Suprapubic skin (tissue), 4 donors: ENCODE measurements at regions not wholly inside any gene's neighbourhood (a gene's known extent, or its start where the extent isn't known, plus 50 kb on each side); places are given as distances from the start of the nearest gene placed in this dataset.

Source experiments
- DNase-seq, 2 donors: peaks; one replicate each; pipeline ENCODE4 v3.0.0-alpha.2; 2019; ENCODE audit warnings: low spot score in 2 of 2
- H3K27ac ChIP-seq: fragments of 200-600 bp; sonication (generic); one replicate; pipeline ENCODE4 v1.5.1; 2019
- H3K27me3 ChIP-seq: fragments of 200-600 bp; sonication (generic); one replicate; pipeline ENCODE4 v1.5.1; 2019
- H3K36me3 ChIP-seq: fragments of 200-600 bp; sonication (generic); one replicate; pipeline ENCODE4 v1.5.1; 2019
- H3K4me1 ChIP-seq: fragments of 200-600 bp; sonication (generic); one replicate; pipeline ENCODE4 v1.5.1; 2019
- H3K4me3 ChIP-seq: fragments of 200-600 bp; sonication (generic); one replicate; pipeline ENCODE4 v1.5.1; 2019; ENCODE audit warnings: mild to moderate bottlenecking
- H3K9me3 ChIP-seq: fragments of 200-600 bp; sonication (generic); one replicate; pipeline ENCODE4 v1.5.1; 2019
- EP300 ChIP-seq: sonication (generic); formaldehyde crosslinking; IDR thresholded peaks from one replicate; pipeline ENCODE4 v1.6.1; 2017; ENCODE audit warnings: antibody characterized with exemption
- POLR2A ChIP-seq, 2 donors: fragments of 450-650 bp; IDR thresholded peaks; one replicate each; pipeline ENCODE4 v1.6.1; 2017; ENCODE audit warnings: antibody characterized with exemption in 2 of 2, mild to moderate bottlenecking in 2 of 2, moderate library complexity in 2 of 2
- POLR2AphosphoS5 ChIP-seq, 3 donors: sonication (generic); formaldehyde crosslinking; IDR thresholded peaks; one replicate each; pipeline ENCODE4 v1.6.1; 2017; ENCODE audit warnings: antibody characterized with exemption in 3 of 3
- WGBS: methylation state at CpG from one replicate; pipeline ENCODE4 v1.1.5; 2018; 5-methylcytosine and 5-hydroxymethylcytosine counted together
- TF ChIP-seq, protein P1 (sequence below), 2 donors: fragments of 200-600 bp in 1 of 2; fragments of 450-650 bp in 1 of 2; sonication (generic) in 1 of 2; IDR thresholded peaks; one replicate each; pipeline ENCODE4 v1.5.1; 2016 to 2019; ENCODE audit warnings: antibody characterized with exemption in 2 of 2, mild to moderate bottlenecking in 1 of 2, moderate library complexity in 1 of 2

DNA sequence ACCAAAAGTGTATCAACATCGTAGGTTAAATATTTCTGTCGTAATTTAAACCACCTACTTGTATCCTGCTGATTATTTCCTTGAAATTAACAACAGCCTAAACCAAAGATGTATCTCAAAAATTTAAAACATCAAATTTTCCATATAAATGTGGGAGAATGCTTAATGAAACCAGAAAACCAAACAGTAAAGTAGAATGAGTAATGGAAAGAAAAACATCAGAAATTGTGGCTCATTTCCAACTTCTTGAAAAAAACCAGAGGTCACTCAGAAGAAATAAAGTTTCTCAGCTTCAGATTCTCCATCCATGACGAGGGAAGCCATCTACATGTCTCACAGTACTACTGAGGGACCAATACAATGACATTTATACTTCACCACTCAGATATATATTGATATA lies 296.5 kb downstream of the NOL4 start:
- no peak for TF ChIP-seq EP300
- H3K4me3 ChIP-seq, result no peak overlapping the region
- no peaks in the 10 kb centered on the region for H3K4me1 ChIP-seq
- H3K27me3 ChIP-seq, result no peaks in the 10 kb centered on the region
- no peaks in the 10 kb centered on the region for H3K36me3 ChIP-seq
- 56% methylated on average over 3 of the region's 3 CpGs for WGBS
- no peak overlapping the region for H3K27ac ChIP-seq
- H3K9me3 ChIP-seq, result no peaks in the 10 kb centered on the region
- DNase-seq, result no peak

DNA sequence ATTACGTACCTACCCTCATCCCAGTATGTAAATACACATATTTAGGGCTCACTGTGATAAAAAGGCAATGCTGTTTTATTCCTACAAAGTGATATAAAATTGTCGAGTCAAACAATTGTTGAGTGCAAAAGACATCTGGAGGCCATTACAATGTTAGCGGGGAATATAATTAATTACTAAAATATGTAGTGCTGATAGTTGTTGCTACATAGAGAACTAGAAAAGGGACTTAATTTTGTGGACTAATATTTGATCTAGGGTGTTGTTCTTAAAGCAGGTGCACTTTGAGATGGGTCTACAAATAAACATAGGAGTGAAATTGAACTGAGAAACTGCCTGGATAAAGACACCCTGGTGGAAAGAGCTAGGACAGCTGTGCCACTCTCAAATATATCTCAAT lies 300.1 kb downstream of the NOL4 start:
- H3K4me3 ChIP-seq, result no peak overlapping the region
- no peaks in the 10 kb centered on the region for H3K36me3 ChIP-seq
- DNase-seq, result no peak
- H3K4me1 ChIP-seq, result no peaks in the 10 kb centered on the region
- no peak for TF ChIP-seq POLR2AphosphoS5 (IDR thresholded peaks at IDR 0.05)
- TF ChIP-seq EP300, result no peak
- TF ChIP-seq POLR2A (IDR thresholded peaks at IDR 0.05), result no peak
- TF ChIP-seq, protein P1, sequence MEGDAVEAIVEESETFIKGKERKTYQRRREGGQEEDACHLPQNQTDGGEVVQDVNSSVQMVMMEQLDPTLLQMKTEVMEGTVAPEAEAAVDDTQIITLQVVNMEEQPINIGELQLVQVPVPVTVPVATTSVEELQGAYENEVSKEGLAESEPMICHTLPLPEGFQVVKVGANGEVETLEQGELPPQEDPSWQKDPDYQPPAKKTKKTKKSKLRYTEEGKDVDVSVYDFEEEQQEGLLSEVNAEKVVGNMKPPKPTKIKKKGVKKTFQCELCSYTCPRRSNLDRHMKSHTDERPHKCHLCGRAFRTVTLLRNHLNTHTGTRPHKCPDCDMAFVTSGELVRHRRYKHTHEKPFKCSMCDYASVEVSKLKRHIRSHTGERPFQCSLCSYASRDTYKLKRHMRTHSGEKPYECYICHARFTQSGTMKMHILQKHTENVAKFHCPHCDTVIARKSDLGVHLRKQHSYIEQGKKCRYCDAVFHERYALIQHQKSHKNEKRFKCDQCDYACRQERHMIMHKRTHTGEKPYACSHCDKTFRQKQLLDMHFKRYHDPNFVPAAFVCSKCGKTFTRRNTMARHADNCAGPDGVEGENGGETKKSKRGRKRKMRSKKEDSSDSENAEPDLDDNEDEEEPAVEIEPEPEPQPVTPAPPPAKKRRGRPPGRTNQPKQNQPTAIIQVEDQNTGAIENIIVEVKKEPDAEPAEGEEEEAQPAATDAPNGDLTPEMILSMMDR (IDR thresholded peaks at IDR 0.05), result no peak
- WGBS, result 67% methylated on average over 3 of the region's 3 CpGs
- H3K27ac ChIP-seq, result no peak overlapping the region
- H3K9me3 ChIP-seq, result no peaks in the 10 kb centered on the region
- no peaks in the 10 kb centered on the region for H3K27me3 ChIP-seq

DNA sequence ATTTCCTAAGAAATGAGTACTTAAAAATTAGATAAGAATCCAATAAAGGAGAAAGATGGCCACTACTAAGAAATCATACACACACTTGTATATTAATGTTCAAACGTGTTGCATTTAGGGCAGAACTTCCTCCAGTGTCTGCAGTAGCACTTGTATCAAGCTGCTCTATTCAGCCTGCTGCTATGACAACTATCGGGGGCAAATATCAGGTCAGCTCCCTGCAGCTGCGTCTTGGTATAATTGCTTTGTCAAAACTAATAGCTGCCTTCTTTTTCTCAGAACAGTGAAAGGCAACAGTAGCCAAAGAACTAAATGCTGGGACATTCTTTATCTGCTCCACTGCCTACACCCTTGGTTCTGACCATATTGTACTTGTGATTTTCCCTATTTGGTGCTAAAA lies 300.7 kb downstream of the NOL4 start:
- no peaks in the 10 kb centered on the region for H3K27me3 ChIP-seq
- H3K27ac ChIP-seq, result no peak overlapping the region
- no peaks in the 10 kb centered on the region for H3K9me3 ChIP-seq
- no peaks in the 10 kb centered on the region for H3K36me3 ChIP-seq
- no peaks in the 10 kb centered on the region for H3K4me1 ChIP-seq
- TF ChIP-seq EP300, result no peak
- no peak for TF ChIP-seq POLR2A (IDR thresholded peaks at IDR 0.05)
- no peak for TF ChIP-seq POLR2AphosphoS5 (IDR thresholded peaks at IDR 0.05)
- TF ChIP-seq, protein P1 (IDR thresholded peaks at IDR 0.05), result no peak
- DNase-seq, result no peak
- WGBS, result 50% methylated on average over 3 of the region's 3 CpGs
- no peak overlapping the region for H3K4me3 ChIP-seq

DNA sequence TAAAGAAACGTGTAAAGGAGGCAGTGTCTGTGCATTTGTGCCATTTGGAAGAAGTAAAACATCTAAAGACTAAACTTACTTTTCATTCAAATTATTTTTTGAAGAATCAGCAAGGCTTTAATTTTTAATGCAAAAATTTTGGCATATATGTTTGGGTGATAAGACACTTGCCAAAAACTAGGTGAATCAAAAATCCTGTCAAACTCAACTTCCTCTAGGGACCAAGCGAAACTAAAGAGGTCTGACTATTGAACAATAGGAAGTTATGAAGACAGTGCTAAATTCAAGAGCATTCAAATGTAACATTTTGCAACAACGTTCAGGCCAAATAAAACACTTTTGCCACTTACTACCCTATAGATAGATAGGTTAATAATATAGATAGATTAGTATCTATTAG lies 306.1 kb downstream of the NOL4 start:
- no peaks in the 10 kb centered on the region for H3K4me1 ChIP-seq
- TF ChIP-seq POLR2A (IDR thresholded peaks at IDR 0.05), result no peak
- no peak for TF ChIP-seq POLR2AphosphoS5 (IDR thresholded peaks at IDR 0.05)
- no peak for TF ChIP-seq EP300
- TF ChIP-seq, protein P1 (IDR thresholded peaks at IDR 0.05), result no peak
- no peaks in the 10 kb centered on the region for H3K27me3 ChIP-seq

DNA sequence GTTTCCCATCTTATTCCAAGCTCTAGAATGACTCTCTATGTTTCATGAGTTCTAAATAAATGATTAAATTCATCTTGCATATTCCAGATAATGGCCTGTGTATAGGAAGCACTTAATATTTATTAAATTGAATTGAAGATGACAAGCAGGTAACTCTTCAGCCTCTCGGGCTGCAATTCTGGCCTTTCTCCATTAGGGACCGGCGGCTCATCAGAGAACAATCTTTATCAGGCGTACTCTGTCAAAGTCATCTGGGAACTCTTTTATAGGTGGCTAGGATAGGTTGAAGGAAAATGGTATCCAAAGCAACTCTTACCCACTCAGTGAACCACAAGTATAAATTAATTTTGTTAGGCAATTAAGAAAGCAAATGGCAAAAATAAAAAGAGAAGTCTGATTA lies 308.5 kb downstream of the NOL4 start:
- Histone ChIP-seq H3K27ac (no peak overlapping the region), H3K27me3 (no peaks in the 10 kb centered on the region), H3K36me3 (no peaks in the 10 kb centered on the region), H3K4me3 (no peak overlapping the region), H3K9me3 (no peaks in the 10 kb centered on the region), H3K4me1 (no peaks in the 10 kb centered on the region)
- TF ChIP-seq EP300, result no peak
- TF ChIP-seq, protein P1 (IDR thresholded peaks at IDR 0.05), result no peak
- TF ChIP-seq POLR2A (IDR thresholded peaks at IDR 0.05), result no peak
- no peak for TF ChIP-seq POLR2AphosphoS5 (IDR thresholded peaks at IDR 0.05)
- DNase-seq, result no peak
- WGBS, result 77% methylated on average over 4 of the region's 4 CpGs

More for the DNA sequence above, 306.1 kb downstream of the NOL4 start:
- H3K9me3 ChIP-seq, result no peaks in the 10 kb centered on the region
- H3K27ac ChIP-seq, result no peak overlapping the region
- H3K36me3 ChIP-seq, result no peaks in the 10 kb centered on the region
- no peak for DNase-seq
- WGBS, result 63% methylated on average over 3 of the region's 3 CpGs
- H3K4me3 ChIP-seq, result no peak overlapping the region

DNA sequence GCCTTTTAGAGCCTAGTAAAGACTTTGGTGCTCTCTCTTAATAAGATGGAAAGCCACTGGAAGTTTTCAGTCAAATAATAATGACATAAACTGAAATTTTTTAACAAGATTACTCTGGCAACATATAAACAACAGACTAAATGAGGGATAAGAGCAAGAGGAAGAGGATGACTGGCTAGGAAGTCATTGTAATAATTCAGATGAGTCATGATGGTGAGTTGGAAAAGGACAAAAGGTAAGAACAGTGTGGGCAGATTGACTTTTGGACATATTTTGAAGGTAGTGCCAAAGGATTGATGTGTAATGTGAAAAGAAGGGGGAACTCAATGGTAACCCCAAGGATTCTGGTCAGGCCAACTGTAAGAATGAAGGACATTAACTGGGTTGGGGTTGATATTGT lies 310.3 kb downstream of the NOL4 start:
- TF ChIP-seq POLR2AphosphoS5 (IDR thresholded peaks at IDR 0.05) (no peak), POLR2A (IDR thresholded peaks at IDR 0.05) (no peak), EP300 (no peak)
- TF ChIP-seq, protein P1 (IDR thresholded peaks at IDR 0.05), result no peak
- Histone ChIP-seq H3K9me3 (no peaks in the 10 kb centered on the region), H3K27me3 (no peaks in the 10 kb centered on the region), H3K4me3 (no peak overlapping the region), H3K36me3 (no peaks in the 10 kb centered on the region), H3K27ac (no peak overlapping the region), H3K4me1 (no peaks in the 10 kb centered on the region)
- DNase-seq, result no peak
